GM21381 (cell line): ENCODE measurements at regions not wholly inside any gene's neighbourhood (a gene's known extent, or its start where the extent isn't known, plus 50 kb on each side); places are given as distances from the start of the nearest gene placed in this dataset.

Experiments used
- ATAC-seq: cut with Tn5 transposase; IDR thresholded peaks from one replicate; pipeline ENCODE4 v1.9.1; 2021; ENCODE audit warnings: mild to moderate bottlenecking, moderate library complexity; ENCODE audit not compliant: unreplicated experiment

- ATAC-seq, result no peak
Measured at GRCh38 chr6:126147291-126147815, 161.0 kb downstream of the TRMT11 start.

GRCh38 chr6:126148853-126149252 is 162.5 kb downstream of the TRMT11 start:
- no peak for ATAC-seq

GRCh38 chr6:126152372-126152745 is 166.0 kb downstream of the TRMT11 start:
- ATAC-seq, result no peak

- no peak for ATAC-seq
Measured at GRCh38 chr6:126153661-126154060, 167.3 kb downstream of the TRMT11 start.

GRCh38 chr6:126156973-126157372 is 170.6 kb downstream of the TRMT11 start:
- peak; percentile 79 for ATAC-seq

- ATAC-seq, result no peak
Measured at GRCh38 chr6:126167726-126168125, 172.2 kb upstream of the CENPW start.

GRCh38 chr6:126170433-126170832 is 169.5 kb upstream of the CENPW start:
- no peak for ATAC-seq

GRCh38 chr6:126170978-126171382 is 168.9 kb upstream of the CENPW start:
- peak; percentile 77 for ATAC-seq

GRCh38 chr6:126172131-126172530 is 167.8 kb upstream of the CENPW start:
- ATAC-seq, result no peak

GRCh38 chr6:126173265-126173664 is 166.7 kb upstream of the CENPW start:
- ATAC-seq, result no peak

GRCh38 chr6:126174697-126175096 is 165.2 kb upstream of the CENPW start:
- no peak for ATAC-seq

- no peak for ATAC-seq
Measured at GRCh38 chr6:126175251-126175650, 164.7 kb upstream of the CENPW start.

- ATAC-seq, result no peak
Measured at GRCh38 chr6:126176282-126176681, 163.6 kb upstream of the CENPW start.

GRCh38 chr6:126180585-126180984 is 159.3 kb upstream of the CENPW start:
- ATAC-seq, result no peak

- ATAC-seq, result no peak
Measured at GRCh38 chr6:126181173-126181741, 158.7 kb upstream of the CENPW start.

GRCh38 chr6:126181890-126182289 is 158.0 kb upstream of the CENPW start:
- no peak for ATAC-seq

GRCh38 chr6:126182650-126183311 is 157.1 kb upstream of the CENPW start:
- no peak for ATAC-seq

GRCh38 chr6:126185774-126186173 is 154.1 kb upstream of the CENPW start:
- ATAC-seq, result no peak

- no peak for ATAC-seq
Measured at GRCh38 chr6:126188279-126188909, 151.5 kb upstream of the CENPW start.

- ATAC-seq, result no peak
Measured at GRCh38 chr6:126195625-126196236, 144.2 kb upstream of the CENPW start.

GRCh38 chr6:126198631-126199030 is 141.3 kb upstream of the CENPW start:
- no peak for ATAC-seq

GRCh38 chr6:126199466-126199865 is 140.4 kb upstream of the CENPW start:
- ATAC-seq, result no peak
